SJSA1 (cell line): ENCODE measurements at regions not wholly inside any gene's neighbourhood (a gene's known extent, or its start where the extent isn't known, plus 50 kb on each side); places are given as distances from the start of the nearest gene placed in this dataset.
A peak's percentile ranks its signal among the peaks of the same experiment; 100 is the strongest.
"Not testable (repeated sequence)": the region's sequence is repeated elsewhere in the genome, so short reads cannot be mapped to it uniquely, and the experiment has no call there.

ENCODE experiments used
- DNase-seq, 2 experiments: peaks; one replicate each; pipeline ENCODE4 v3.0.0-alpha.2; 2015 to 2020; ENCODE audit warnings: low spot score in 2 of 2, low read depth in 1 of 2
- H3K27ac ChIP-seq: fragments of 250-450 bp; sonication (Bioruptor Pico); 2 replicates; pipeline ENCODE4 v1.5.1; 2020; ENCODE audit warnings: mild to moderate bottlenecking, moderate library complexity
- H3K27me3 ChIP-seq: fragments of 250-450 bp; sonication (Bioruptor Pico); replicated peaks from 2 replicates; pipeline ENCODE4 v1.5.1; 2020; ENCODE audit warnings: mild to moderate bottlenecking, moderate library complexity
- H3K36me3 ChIP-seq: fragments of 250-450 bp; sonication (Bioruptor Pico); 2 replicates; pipeline ENCODE4 v1.5.1; 2020; ENCODE audit warnings: mild to moderate bottlenecking
- H3K4me1 ChIP-seq: fragments of 250-450 bp; sonication (Bioruptor Pico); replicated peaks from 2 replicates; pipeline ENCODE4 v1.6.1; 2021; ENCODE audit warnings: mild to moderate bottlenecking
- H3K4me3 ChIP-seq: fragments of 250-450 bp; sonication (Bioruptor Pico); 2 replicates; pipeline ENCODE4 v1.5.1; 2020; ENCODE audit warnings: mild to moderate bottlenecking
- H3K9me3 ChIP-seq: fragments of 250-450 bp; sonication (Bioruptor Pico); replicated peaks from 2 replicates; pipeline ENCODE4 v1.5.1; 2020; ENCODE audit warnings: mild to moderate bottlenecking

GRCh38 chr6:85006362-85006761 is 242.0 kb upstream of the TBX18 start:
- Histone ChIP-seq H3K27me3 (no peaks in the 10 kb centered on the region), H3K27ac (0 out of 2 replicates have a peak overlapping the region, but pooled peaks have one; percentile 3), H3K36me3 (no peaks in the 10 kb centered on the region), H3K9me3 (no peaks in the 10 kb centered on the region), H3K4me1 (peaks cover 18% of the 10 kb centered on the region), H3K4me3 (no peak overlapping the region)
- DNase-seq = peak in 1 of 2 experiments; percentile 47

- Histone ChIP-seq H3K27ac (no peak overlapping the region), H3K27me3 (no peaks in the 10 kb centered on the region), H3K4me1 (peaks cover 18% of the 10 kb centered on the region), H3K9me3 (no peaks in the 10 kb centered on the region), H3K4me3 (no peak overlapping the region), H3K36me3 (no peaks in the 10 kb centered on the region)
- no peak for DNase-seq
These were observed 241.1 kb upstream of the TBX18 start for GRCh38 chr6:85005494-85005893.

- Histone ChIP-seq H3K27me3 (no peaks in the 10 kb centered on the region), H3K4me1 (peaks cover 18% of the 10 kb centered on the region), H3K4me3 (no peak overlapping the region), H3K27ac (no peak overlapping the region), H3K36me3 (no peaks in the 10 kb centered on the region), H3K9me3 (no peaks in the 10 kb centered on the region)
- no peak for DNase-seq
These were observed 240.1 kb upstream of the TBX18 start for GRCh38 chr6:85004361-85004995.

GRCh38 chr6:85002847-85003246 is 238.4 kb upstream of the TBX18 start:
- Histone ChIP-seq H3K4me3 (no peak overlapping the region), H3K9me3 (no peaks in the 10 kb centered on the region), H3K27me3 (no peaks in the 10 kb centered on the region), H3K36me3 (no peaks in the 10 kb centered on the region), H3K27ac (no peak overlapping the region), H3K4me1 (peaks cover 12% of the 10 kb centered on the region)
- no peak for DNase-seq

GRCh38 chr6:85000001-85000400 is 235.6 kb upstream of the TBX18 start:
- no peaks in the 10 kb centered on the region for H3K27me3 ChIP-seq
- no peaks in the 10 kb centered on the region for H3K9me3 ChIP-seq
- no peak overlapping the region for H3K4me3 ChIP-seq
- H3K36me3 ChIP-seq = no peaks in the 10 kb centered on the region
- no peak for DNase-seq
- H3K27ac ChIP-seq = no peak overlapping the region
- no peaks in the 10 kb centered on the region for H3K4me1 ChIP-seq

- no peaks in the 10 kb centered on the region for H3K27me3 ChIP-seq
- no peaks in the 10 kb centered on the region for H3K9me3 ChIP-seq
- no peak overlapping the region for H3K27ac ChIP-seq
- no peaks in the 10 kb centered on the region for H3K36me3 ChIP-seq
- H3K4me3 ChIP-seq = no peak overlapping the region
- no peaks in the 10 kb centered on the region for H3K4me1 ChIP-seq
- DNase-seq = no peak
These were observed 233.8 kb upstream of the TBX18 start for GRCh38 chr6:84998223-84998622.

- not testable (repeated sequence) for H3K27ac ChIP-seq, H3K4me1 ChIP-seq, H3K4me3 ChIP-seq, H3K36me3 ChIP-seq, DNase-seq, H3K27me3 ChIP-seq, H3K9me3 ChIP-seq
These were observed 224.4 kb upstream of the TBX18 start for GRCh38 chr6:84988766-84989165.

GRCh38 chr6:84985490-84985889 is 221.1 kb upstream of the TBX18 start:
- not testable (repeated sequence) for H3K4me3 ChIP-seq, H3K9me3 ChIP-seq, DNase-seq, H3K4me1 ChIP-seq, H3K27ac ChIP-seq, H3K27me3 ChIP-seq, H3K36me3 ChIP-seq

GRCh38 chr6:84979541-84979940 is 215.1 kb upstream of the TBX18 start:
- H3K27me3 ChIP-seq = no peaks in the 10 kb centered on the region
- H3K9me3 ChIP-seq = no peaks in the 10 kb centered on the region
- peak in 1 of 2 experiments; percentile 76 for DNase-seq
- H3K36me3 ChIP-seq = no peaks in the 10 kb centered on the region
- peak overlapping the region; percentile 67 for H3K27ac ChIP-seq
- no peak overlapping the region for H3K4me3 ChIP-seq
- H3K4me1 ChIP-seq = peaks cover 42% of the 10 kb centered on the region

- Histone ChIP-seq H3K27me3 (no peaks in the 10 kb centered on the region), H3K4me3 (no peak overlapping the region), H3K4me1 (peaks cover 42% of the 10 kb centered on the region), H3K27ac (peak overlapping the region; percentile 58), H3K9me3 (no peaks in the 10 kb centered on the region), H3K36me3 (no peaks in the 10 kb centered on the region)
- DNase-seq = no peak
These were observed 212.9 kb upstream of the TBX18 start for GRCh38 chr6:84977363-84977705.

- Histone ChIP-seq H3K27ac (peak overlapping the region; percentile 51), H3K4me1 (peaks cover 42% of the 10 kb centered on the region), H3K4me3 (no peak overlapping the region), H3K27me3 (no peaks in the 10 kb centered on the region), H3K9me3 (no peaks in the 10 kb centered on the region), H3K36me3 (no peaks in the 10 kb centered on the region)
- DNase-seq = peak; percentile 78 to 97
These were observed 212.3 kb upstream of the TBX18 start for GRCh38 chr6:84976526-84977362.

- H3K27ac ChIP-seq = no peak overlapping the region
- H3K4me3 ChIP-seq = no peak overlapping the region
- no peak for DNase-seq
These were observed 210.9 kb upstream of the TBX18 start for GRCh38 chr6:84975316-84975715.

GRCh38 chr6:84973606-84974005 is 209.2 kb upstream of the TBX18 start:
- Histone ChIP-seq H3K36me3 (no peaks in the 10 kb centered on the region), H3K27ac (no peak overlapping the region), H3K9me3 (no peaks in the 10 kb centered on the region; the same call in 1 of the 2 replicates), H3K4me1 (peaks cover 24% of the 10 kb centered on the region), H3K4me3 (no peak overlapping the region), H3K27me3 (no peaks in the 10 kb centered on the region)
- no peak for DNase-seq

More at GRCh38 chr6:84975316-84975715, 210.9 kb upstream of the TBX18 start:
- Histone ChIP-seq H3K36me3 (no peaks in the 10 kb centered on the region), H3K4me1 (peaks cover 39% of the 10 kb centered on the region), H3K9me3 (no peaks in the 10 kb centered on the region), H3K27me3 (no peaks in the 10 kb centered on the region)

GRCh38 chr6:84967965-84968364 is 203.6 kb upstream of the TBX18 start:
- H3K36me3 ChIP-seq = no peaks in the 10 kb centered on the region
- no peak overlapping the region for H3K4me3 ChIP-seq
- no peaks in the 10 kb centered on the region for H3K4me1 ChIP-seq
- peaks cover 7% of the 10 kb centered on the region; the same call in 1 of the 2 replicates for H3K9me3 ChIP-seq
- no peaks in the 10 kb centered on the region for H3K27me3 ChIP-seq
- H3K27ac ChIP-seq = no peak overlapping the region
- DNase-seq = no peak
